GM12801 (cell line): ENCODE measurements at regions not wholly inside any gene's neighbourhood (a gene's known extent, or its start where the extent isn't known, plus 50 kb on each side); places are given as distances from the start of the nearest gene placed in this dataset.

ENCODE experiments used
- CTCF ChIP-seq: IDR thresholded peaks from one replicate; pipeline ENCODE4 v1.5.1; 2011; ENCODE audit warnings: control low read depth; ENCODE audit not compliant: insufficient read length; ENCODE audit errors: extremely low read depth

GRCh38 chr7:119825091-119825655, 447.8 kb upstream of the KCND2 start:
- no peak for TF ChIP-seq CTCF

- TF ChIP-seq CTCF, result no peak
These were observed 446.4 kb upstream of the KCND2 start for GRCh38 chr7:119826547-119826946.

GRCh38 chr7:119838444-119838843, 434.5 kb upstream of the KCND2 start:
- no peak for TF ChIP-seq CTCF

- TF ChIP-seq CTCF, result no peak
These were observed 430.6 kb upstream of the KCND2 start for GRCh38 chr7:119842337-119842736.

- no peak for TF ChIP-seq CTCF
These were observed 430.2 kb upstream of the KCND2 start for GRCh38 chr7:119842786-119843185.

- TF ChIP-seq CTCF, result no peak
These were observed 411.6 kb upstream of the KCND2 start for GRCh38 chr7:119861385-119861784.

GRCh38 chr7:119868387-119868786, 404.6 kb upstream of the KCND2 start:
- TF ChIP-seq CTCF, result no peak

GRCh38 chr7:119879835-119880234, 393.1 kb upstream of the KCND2 start:
- no peak for TF ChIP-seq CTCF
